Fibroblast of peridontal ligament (primary cell): ENCODE measurements at regions not wholly inside any gene's neighbourhood (a gene's known extent, or its start where the extent isn't known, plus 50 kb on each side); places are given as distances from the start of the nearest gene placed in this dataset.

ENCODE experiments used
- DNase-seq: peaks from one replicate; pipeline ENCODE4 v3.0.0-alpha.2; 2010; ENCODE audit errors: extremely low read depth

DNA sequence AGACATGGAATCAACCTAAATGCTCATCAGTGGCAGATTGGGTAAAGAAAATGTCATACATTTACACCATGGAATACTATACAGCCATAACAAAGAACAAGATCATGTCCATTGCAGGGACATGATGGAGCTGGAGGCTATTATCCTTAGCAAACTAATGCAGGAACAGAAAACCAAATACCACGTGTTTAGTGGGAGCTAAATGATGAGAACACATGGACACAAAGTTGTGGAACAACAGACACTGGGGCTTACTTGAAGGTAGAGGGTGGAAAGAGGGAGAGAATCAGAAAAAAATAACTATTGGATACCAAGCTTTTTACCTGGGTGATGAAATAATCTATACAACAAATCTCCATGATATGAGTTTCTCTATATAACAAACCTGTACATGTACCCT is 701.3 kb downstream of the TBC1D32 start:
- DNase-seq: no peak

DNA sequence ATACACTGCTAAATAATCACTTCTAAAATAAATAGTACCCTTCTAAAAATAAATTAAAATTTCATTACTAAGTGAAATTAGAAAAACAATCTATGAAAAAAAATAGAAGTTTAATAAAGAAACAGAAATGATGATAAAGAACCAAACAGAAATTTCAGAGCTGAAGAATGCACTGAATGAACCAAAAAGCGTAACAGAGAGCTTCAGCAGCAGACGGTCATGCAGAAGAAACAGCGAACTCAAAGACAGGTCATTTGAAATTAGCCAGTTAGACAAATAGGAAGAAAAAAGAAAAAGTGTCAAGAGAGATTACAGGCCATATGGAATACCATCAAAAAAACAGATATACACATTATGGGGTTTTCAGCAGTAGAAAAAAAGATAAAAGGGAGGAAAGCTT is 706.7 kb downstream of the TBC1D32 start:
- DNase-seq: no peak

DNA sequence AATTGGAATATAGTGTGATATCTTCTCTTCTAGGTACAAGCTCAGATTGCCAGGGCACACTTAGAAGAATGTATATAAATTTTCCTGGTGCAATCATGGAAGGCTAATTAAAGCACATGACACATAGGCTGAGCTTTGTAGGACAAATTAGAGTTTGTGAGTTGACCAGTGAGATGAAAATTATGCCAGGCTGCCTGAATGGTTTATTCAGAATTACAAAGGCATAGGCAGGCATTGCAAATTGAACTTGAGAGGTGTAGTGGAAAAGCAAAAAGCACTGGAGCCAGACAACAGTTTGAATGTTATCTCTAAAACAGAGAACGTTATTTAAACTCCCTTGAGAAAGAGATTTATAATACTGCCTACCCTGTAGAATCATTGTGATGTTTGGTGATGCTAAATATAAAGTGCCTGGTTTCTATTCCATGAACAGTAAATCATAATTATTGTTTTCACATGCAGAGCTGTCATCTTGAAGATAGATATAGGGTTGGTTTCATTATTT is 712.1 kb downstream of the TBC1D32 start:
- DNase-seq: no peak

- DNase-seq: no peak
Observed at GRCh38 chr6:120620900-120621299, 713.4 kb downstream of the TBC1D32 start.

GRCh38 chr6:120615238-120615637 is 719.0 kb downstream of the TBC1D32 start:
- DNase-seq: no peak

DNA sequence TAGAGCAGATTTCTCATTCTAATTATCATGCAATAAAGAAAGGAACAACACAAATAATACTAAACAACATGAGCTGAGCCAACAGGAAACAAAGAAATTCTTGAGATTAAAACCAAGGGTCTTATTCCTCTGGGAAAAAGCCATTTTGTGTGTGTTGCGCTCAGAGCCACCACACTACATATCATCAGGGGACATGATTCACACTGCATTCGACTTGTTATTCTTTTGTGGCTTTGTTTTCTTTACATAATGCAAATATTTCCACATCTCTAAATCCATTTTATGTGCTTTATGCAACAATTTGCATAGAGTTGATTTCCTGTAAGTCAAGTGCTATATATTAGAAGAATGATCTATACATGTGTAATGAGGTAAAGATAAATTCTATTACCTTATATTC is 719.6 kb downstream of the TBC1D32 start:
- no peak for DNase-seq

- no peak for DNase-seq
Observed at GRCh38 chr6:120608826-120609225, 725.5 kb downstream of the TBC1D32 start.

- DNase-seq: no peak
Observed at GRCh38 chr6:120606743-120607142, 727.5 kb downstream of the TBC1D32 start.

DNA sequence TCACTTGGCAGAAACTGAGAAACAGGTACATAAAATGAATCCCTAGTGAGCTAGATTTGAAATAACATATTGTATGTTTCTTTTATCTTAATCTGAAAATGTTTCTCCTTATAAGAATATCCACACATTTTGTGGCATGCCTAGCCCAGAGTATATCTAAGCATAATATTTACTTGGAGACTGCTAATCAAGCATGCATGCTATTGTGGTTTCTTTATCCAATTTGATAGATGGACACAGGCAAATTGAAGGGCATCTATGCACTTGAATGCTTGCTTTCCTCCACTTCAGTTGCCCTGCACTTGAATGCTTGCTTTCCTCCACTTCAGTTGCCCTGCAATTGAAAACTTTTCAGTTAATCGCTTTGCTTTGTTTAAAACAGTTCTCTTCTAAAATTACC is 729.8 kb downstream of the TBC1D32 start:
- no peak for DNase-seq

- DNase-seq: no peak
Observed at GRCh38 chr6:120590611-120591010, 743.7 kb downstream of the TBC1D32 start.

- DNase-seq: no peak
Observed at GRCh38 chr6:120588424-120588823, 745.9 kb downstream of the TBC1D32 start.

DNA sequence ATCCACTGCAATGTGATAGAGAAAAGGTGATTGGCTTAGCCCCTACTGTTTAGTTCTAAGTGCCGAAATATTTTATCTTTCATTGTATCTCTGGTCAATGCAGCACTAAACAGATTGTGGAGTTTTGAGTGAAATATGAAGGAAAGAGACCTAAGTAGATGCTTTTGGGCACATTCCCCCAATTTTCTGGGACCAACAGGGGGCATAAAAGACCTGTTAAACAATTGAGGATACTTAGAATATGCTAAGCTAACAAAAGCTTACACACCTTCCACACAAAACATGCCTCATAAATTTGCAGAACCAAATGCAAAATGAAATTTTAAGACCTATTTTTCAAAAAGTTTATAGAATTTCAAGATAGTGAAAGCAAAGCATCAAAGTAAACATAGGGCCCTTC is 746.9 kb downstream of the TBC1D32 start:
- DNase-seq: no peak

DNA sequence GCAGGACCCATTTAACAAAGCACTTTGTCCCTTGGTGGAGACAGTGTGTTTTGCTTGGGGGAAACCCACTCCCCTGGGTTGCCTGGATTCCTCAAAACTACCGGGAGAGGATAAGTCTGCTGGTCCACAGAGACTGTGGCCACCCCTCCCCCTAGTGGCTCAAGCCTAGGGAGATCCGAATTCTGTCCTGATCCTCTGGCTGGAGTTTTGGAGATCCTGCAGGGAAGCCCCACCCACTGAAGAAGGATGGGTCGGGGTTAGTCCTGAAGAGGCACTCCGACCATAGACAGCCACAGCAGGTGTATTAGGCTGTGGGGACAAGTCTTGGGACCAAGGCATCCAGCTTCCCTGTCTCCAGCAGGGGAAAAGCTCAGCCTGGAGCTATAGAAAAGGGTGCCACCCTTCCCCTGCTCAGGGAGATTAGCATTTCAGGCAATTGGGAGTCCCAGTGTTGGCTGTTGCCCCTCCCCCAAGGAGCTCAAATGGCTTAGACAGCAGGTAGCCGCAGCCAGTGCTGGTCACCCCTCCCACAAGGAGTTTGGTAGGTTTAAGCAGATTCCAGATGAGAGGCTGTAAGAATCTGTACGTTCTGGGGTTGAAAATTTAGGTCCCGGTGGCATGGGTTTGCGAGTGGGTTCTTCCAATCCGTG is 750.0 kb downstream of the TBC1D32 start:
- no peak for DNase-seq

- DNase-seq: no peak
Observed at GRCh38 chr6:120576061-120576460, 758.2 kb downstream of the TBC1D32 start.

DNA sequence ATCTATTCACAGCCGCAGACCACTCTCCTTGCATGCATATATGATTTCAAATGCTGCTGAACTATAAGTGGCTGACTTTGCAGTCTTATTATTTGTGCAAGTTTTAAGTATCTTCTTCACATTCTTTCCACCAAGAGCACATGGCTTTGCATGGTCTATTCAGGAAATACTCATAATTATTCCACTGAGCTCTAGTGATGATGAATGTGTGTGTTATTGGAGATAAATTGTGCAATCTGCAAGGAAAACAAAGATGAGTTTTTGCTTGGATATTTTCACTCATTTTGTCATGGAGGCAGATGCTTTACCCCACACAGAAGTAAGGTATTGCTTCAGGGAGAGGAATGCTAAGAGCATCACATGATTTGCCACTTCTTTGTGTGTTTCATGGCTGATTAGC is 764.6 kb downstream of the TBC1D32 start:
- no peak for DNase-seq

DNA sequence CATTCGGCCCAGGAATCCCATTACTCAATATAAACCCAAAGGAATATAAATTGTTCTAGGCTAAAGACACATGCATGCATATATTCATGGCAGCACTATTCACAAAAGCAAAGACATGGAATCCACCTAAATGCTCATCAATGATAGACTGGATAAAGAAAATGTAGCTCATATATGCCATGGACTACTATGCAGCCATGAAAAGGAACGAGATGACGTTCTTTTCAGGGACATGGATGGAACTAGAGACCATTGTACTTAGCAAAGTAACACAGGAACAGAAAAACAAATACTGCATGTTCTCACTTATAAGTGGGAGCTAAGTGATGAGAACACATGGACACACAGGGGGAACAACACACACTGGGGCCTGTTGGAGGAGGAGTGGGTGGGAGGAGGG is 769.5 kb downstream of the TBC1D32 start:
- no peak for DNase-seq

GRCh38 chr6:120558294-120558693 is 776.0 kb downstream of the TBC1D32 start:
- DNase-seq: no peak

DNA sequence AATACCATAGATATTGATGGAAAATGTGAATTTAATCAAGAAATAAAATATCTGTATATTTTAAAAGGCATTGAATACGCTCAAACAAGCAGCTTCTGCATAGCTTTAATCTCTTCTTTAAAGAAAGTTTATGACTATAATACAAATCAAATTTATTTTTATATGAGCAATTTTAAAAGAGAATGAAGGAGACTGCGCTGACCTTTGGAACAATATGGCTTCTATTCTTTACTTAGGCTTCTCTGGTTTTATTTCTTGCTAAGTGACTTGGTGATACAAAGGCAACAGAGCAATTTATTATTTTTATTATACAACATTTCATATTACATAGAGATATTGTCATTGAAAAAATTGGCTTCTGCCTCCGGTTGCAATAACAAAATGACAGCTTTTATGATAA is 776.7 kb downstream of the TBC1D32 start:
- no peak for DNase-seq

DNA sequence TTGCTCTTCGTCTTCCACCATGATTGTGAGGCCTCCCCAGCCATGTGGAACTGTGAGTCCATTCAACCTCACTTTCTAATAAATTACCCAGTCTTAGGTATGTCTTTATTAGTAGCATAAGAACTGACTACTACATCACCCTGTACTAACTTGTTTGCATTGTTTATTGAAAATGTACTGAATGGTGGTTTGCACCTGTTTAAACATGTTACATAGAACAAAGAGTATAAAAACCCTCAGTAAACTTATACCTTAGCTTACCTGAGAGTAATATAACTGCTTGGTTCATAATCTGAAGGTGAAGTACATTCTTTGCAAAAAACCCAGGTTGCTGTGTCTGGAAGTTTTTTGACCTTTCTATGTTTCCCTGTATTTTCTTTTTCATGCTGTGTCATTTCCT is 777.8 kb downstream of the TBC1D32 start:
- DNase-seq: no peak

DNA sequence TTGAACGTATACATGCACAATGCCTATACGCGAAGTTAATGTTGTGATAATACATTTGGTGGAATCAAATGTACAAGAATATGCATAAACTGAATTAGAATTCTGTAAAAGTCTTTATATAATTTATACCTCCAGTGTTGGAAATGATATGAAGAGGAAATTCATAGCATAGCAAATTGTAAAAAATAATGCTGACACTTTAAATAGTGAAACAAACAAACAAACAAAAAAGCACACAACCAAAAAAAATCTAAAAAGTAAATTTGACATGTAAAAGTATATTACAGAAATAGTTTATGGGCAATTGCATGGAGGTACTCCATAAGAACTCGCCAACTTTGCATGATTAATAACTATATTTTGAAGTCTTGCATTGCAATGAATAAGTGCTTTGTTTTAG is 780.9 kb downstream of the TBC1D32 start:
- DNase-seq: no peak

- no peak for DNase-seq
Observed at GRCh38 chr6:120545353-120545752, 788.9 kb downstream of the TBC1D32 start.

- no peak for DNase-seq
Observed at GRCh38 chr6:120534954-120535353, 799.3 kb downstream of the TBC1D32 start.

- no peak for DNase-seq
Observed at GRCh38 chr6:120526576-120526975, 807.7 kb downstream of the TBC1D32 start.

- no peak for DNase-seq
Observed at GRCh38 chr6:120514544-120514943, 819.7 kb downstream of the TBC1D32 start.
